GM21515 (cell line): ENCODE measurements at regions not wholly inside any gene's neighbourhood (a gene's known extent, or its start where the extent isn't known, plus 50 kb on each side); places are given as distances from the start of the nearest gene placed in this dataset.

Experiments
- ATAC-seq: cut with Tn5 transposase; IDR thresholded peaks from one replicate; pipeline ENCODE4 v1.9.1; 2021; ENCODE audit not compliant: unreplicated experiment

- no peak for ATAC-seq
These were observed 59.4 kb upstream of the ASIC2 start for GRCh38 chr17:33352526-33352925.

DNA sequence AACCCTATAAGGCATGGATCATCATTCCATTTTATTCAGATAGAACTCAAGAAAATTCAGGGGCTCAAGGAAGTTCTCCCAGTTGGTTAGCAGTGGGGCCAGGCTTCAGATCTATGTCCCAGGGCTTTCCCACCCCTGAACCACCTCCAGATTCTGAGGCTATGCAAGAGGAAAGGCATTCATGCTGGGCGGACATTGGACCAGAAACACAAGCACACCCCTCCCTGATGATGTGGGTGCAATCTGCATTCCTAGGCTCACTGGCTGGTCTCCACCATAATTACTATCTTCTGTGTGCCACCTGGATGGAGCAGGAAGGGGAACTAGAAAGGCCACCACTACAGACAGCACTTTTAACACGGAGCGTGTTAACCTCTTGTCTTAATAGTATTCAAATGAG lies 63.2 kb upstream of the ASIC2 start:
- ATAC-seq = no peak

DNA sequence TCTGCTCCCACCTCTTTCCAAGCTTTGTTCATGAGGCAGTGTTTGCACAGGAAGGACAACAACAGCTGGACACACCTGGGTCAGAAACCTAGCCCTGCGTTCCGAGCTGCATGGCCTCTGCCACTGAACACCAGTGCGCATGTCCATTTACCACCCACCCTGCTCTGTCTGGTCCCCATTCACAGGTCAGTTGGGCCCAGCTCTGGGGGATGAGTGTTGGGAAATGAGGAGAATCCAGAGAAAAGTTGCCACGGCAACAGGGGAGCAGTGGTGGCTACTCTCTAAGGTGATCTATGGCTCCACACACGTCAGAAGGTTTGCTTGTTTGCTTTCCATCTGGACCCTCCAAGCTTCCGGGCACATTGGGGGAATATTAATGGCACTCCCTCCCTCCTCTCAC lies 70.4 kb upstream of the ASIC2 start:
- ATAC-seq = no peak

DNA sequence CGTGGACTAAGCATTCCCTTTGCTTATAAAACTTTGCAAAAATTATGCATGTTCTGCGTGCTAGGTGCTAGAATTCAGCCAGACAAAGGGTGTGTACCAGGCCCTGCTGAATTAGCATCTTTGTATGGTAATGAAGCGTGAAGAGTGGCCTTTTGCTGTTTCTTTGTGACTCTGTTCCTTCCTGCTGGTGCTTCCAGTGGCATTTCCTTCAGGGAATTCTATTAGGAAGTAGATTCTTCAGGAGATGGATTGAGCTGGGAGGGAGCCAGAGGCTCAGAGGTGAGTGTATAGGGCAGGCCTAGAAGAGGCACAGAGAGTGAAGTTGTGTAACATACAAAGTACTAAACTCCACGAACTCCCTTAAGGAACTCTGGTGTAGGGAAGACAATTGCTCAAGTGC lies 73.9 kb upstream of the ASIC2 start:
- no peak for ATAC-seq

- no peak for ATAC-seq
These were observed 76.1 kb upstream of the ASIC2 start for GRCh38 chr17:33369149-33369548.

GRCh38 chr17:33369876-33370275 lies 76.8 kb upstream of the ASIC2 start:
- ATAC-seq = no peak

GRCh38 chr17:33370401-33370800 lies 77.3 kb upstream of the ASIC2 start:
- no peak for ATAC-seq

GRCh38 chr17:33371377-33371776 lies 78.3 kb upstream of the ASIC2 start:
- ATAC-seq = no peak

DNA sequence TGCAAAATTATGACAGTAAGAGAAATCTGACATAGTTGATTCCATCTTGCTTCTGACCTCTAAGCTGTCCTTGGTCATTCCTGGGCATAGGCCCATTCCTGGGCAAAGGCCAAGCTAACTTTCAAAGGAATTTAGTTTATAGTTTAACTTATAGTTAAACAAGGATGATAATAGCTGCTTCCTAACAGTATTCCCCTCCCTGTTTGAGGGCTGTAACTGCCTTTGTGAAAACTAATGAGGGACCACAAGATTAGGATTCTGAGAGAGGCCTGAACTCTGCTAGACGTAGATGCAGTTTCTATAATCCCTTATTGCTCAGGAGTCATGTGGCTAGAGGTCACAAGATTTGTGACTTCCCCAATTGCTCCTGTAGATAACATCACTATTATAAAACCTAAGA lies 80.2 kb upstream of the ASIC2 start:
- ATAC-seq = no peak

DNA sequence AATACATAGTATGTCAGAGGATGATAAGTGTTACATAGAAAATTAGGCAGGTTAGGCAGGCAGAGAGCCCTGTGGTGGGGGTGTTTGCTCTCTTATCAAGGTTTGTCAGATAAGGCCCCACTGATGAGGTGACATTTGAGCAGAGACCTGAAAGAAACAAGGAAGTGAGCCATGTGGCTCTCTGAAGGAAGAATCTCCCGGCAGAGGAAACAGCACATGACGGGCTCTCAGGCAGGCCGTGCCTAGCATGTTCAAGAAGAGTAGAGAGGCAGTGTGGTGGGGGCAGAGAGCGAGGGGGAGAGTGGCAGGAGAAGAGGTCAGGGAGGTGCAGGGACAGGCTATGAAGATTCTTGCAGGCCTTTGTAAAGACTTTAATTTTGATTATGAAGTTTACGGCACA lies 82.0 kb upstream of the ASIC2 start:
- no peak for ATAC-seq

- no peak for ATAC-seq
These were observed 82.7 kb upstream of the ASIC2 start for GRCh38 chr17:33375783-33376182.

- ATAC-seq = no peak
These were observed 84.9 kb upstream of the ASIC2 start for GRCh38 chr17:33377837-33378595.

DNA sequence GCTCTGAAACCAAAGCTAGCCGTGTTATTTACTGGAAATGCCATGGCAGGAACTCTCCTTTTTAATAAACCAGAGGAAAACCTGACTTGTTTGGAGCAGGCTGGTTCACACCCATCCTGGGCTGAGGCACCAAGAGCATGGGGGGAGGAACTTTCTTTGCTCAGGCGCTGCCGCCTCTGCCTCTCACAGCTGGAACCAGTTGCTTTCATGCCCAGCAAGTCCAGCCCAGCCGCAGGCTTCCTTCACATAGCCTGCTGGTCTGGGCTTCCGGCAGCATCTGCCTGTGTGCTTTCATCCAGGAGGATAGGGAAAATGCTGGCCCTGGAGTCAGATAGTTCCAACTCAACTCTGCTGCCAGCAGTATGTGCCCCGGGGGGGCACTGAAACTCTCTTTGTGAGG lies 88.1 kb upstream of the ASIC2 start:
- no peak for ATAC-seq

- no peak for ATAC-seq
These were observed 90.5 kb upstream of the ASIC2 start for GRCh38 chr17:33383488-33384023.

DNA sequence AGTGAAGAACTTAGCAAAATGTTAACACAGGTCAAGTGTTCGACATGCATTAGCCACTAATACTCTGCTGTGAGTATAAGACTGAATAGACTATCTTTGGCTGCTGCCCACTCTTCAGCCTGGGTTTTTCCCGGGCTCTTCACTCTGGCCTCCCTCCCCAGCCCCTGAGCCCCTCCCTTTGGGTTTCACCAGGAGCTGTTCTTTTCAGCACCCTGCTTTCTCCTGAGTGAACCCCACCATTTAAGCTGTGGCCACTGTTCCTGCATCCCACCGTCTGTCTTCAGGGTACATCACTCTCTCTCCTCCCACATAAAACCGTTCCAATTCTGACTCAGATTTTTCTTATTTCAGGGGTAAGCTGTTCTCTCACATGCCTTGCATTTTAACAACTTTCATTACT lies 92.0 kb upstream of the ASIC2 start:
- no peak for ATAC-seq

DNA sequence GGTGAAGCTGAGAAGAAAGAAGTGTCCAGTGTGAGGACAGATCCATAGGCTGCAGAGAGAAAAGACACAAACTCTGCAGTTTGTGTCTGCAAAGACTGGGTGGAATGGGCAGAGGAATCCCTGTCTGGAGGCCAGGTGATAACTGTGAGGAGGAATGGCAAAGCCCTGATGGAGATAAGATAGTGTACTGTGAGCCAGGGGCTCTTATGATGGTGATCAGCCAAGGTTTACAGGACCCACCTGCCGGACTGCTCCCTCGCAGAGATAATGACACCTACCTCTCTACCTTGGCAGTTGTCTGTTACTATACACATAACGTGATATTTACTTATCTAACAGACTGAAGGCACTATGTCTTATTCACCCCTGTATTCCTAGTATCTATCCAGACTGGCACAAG lies 92.6 kb upstream of the ASIC2 start:
- ATAC-seq = no peak

DNA sequence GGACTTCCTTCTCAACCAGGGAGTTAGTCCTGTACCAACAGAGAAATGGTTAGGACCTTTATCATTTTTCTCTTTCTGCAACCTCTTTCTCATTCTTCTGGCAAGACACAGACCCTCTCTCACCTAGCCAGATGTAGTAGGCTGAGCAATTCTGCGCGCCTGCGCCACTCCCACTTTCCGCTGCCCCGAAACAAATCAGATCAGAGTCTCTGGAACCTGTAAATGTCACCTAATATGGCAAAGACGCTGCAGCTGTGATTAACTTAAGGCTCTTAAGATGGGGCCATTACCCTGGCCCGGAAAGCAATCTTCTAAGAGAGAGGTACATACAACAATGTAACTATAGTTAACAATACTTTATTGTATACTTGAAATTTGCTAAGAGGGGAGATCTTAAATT lies 94.3 kb upstream of the ASIC2 start:
- ATAC-seq = no peak

GRCh38 chr17:33389504-33390135 lies 96.5 kb upstream of the ASIC2 start:
- no peak for ATAC-seq

DNA sequence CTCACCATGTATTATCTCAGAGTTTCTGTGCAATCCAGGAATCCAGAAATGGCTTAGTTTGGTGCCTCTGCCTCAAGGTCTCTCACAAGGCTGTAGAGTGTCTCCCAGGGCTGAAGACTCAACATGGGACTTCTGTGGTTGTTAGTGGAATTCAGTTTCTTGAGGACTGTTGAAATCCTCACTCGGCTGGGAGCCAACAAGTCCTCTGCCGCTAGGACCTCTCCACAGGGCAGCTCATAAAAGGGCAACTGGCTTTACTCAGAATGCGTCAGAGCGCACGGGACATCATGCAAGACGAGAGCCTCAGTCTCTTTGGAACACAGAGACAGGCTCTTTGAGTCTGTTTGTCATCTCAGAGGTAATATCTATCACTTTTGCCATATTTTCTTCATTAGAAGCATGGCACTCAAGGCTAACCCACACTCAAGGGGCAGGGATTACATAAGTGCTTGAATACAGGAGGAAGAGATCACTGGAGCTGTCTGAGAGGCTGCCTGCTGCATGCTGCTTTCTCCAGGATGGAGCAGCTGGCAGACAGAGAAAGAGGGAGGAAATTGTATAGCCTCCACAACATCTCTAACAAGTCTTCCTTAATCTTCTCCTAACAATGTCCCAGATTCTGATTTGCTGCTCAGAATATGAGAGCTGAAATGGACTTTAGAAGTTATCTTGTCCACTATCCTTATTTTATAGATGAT lies 97.5 kb upstream of the ASIC2 start:
- ATAC-seq = no peak

DNA sequence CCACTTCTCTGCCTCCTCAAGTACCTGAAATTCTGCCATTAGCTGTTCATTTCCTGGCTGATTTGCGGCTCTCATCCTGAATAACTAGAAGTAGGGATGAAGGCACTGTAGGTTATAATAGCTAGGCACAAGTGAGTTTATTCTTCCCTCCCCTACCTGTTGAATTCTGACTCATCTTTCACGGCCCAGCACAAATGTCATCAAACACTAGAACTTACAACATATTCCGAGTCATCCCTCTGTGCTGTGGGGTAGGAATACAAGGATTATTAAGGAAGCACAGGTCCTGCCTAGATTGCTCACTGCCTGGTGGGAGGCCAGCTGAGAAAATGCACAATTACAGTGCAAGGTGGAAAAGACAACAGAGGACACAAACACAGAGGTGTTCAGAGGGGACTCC lies 103.7 kb upstream of the ASIC2 start:
- ATAC-seq = no peak

DNA sequence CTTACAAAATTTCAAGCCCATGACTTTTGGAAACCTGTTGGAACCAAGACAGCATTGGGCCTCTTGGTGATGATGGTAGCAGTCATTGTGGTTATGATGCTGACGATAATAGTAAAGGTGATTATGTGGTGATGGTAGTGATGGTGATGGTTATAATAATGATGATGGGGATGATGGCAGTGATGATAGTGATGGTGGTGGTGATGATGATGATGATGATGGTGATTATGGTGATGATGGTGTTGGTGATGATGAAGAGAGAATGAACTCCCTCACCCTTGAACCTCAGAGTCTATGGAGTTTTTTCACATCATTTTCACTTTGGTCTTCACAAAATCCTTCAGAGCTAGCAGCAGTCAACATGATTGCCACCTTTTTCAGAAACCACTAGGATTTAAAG lies 105.3 kb upstream of the ASIC2 start:
- no peak for ATAC-seq

DNA sequence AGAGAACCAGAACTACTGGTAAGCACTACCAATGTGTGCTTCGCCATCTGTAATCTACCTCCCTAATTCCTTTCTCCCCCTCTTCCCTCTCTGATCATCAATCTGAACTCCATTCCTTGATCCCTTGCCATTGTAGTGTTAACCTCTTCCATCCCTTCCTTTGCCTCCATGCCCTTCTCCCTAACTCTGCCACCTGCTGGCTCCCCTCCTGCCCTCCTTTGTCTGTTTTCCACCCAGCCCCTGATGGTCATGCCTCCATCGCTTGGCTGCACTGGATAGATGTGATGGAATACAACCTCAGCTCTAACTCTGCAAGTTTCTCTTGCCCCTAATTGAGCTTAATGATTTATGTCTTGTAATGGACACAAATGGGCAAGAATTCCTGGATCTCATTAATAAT lies 108.2 kb upstream of the ASIC2 start:
- no peak for ATAC-seq
